HCT116 (cell line): ENCODE measurements at regions not wholly inside any gene's neighbourhood (a gene's known extent, or its start where the extent isn't known, plus 50 kb on each side); places are given as distances from the start of the nearest gene placed in this dataset.

ENCODE experiments used
- ATF3 ChIP-seq: IDR thresholded peaks from 2 replicates; pipeline ENCODE4 v1.6.1; 2012
- CTCF ChIP-seq, 3 experiments: fragments of 200-600 bp in 1 of 3; sonication (generic) in 1 of 3; IDR thresholded peaks in 2 of 3; conservative IDR thresholded peaks in 1 of 3; 2 replicates each; pipeline ENCODE4 v1.5.1; 2012 to 2017; ENCODE audit warnings: low read depth in 2 of 3, low read length in 2 of 3, antibody characterized with exemption in 1 of 3, borderline replicate concordance in 1 of 3, control low read depth in 1 of 3, mild to moderate bottlenecking in 1 of 3, mixed read lengths in 1 of 3, mixed run types in 1 of 3, moderate library complexity in 1 of 3; ENCODE audit not compliant: insufficient read depth in 1 of 3
- EGR1 ChIP-seq: IDR thresholded peaks from 2 replicates; pipeline ENCODE4 v1.6.1; 2012; ENCODE audit warnings: low read depth
- ELF1 ChIP-seq: IDR thresholded peaks from 2 replicates; pipeline ENCODE4 v1.6.1; 2012; ENCODE audit warnings: low read depth, borderline replicate concordance
- EZH2 ChIP-seq: fragments of 200-600 bp; sonication (generic); IDR thresholded peaks from 2 replicates; pipeline ENCODE4 v1.6.1; 2017; ENCODE audit warnings: antibody characterized with exemption, mixed run types
- FOSL1 ChIP-seq: IDR thresholded peaks from 2 replicates; pipeline ENCODE4 v1.6.1; 2012; ENCODE audit warnings: low read depth
- MAX ChIP-seq: IDR thresholded peaks from 2 replicates; pipeline ENCODE4 v1.6.1; 2012
- POLR2A ChIP-seq: IDR thresholded peaks from 2 replicates; pipeline ENCODE4 v1.7.0; 2011; ENCODE audit warnings: borderline replicate concordance; ENCODE audit not compliant: insufficient read depth, insufficient read length; ENCODE audit errors: extremely low read depth
- POLR2AphosphoS5 ChIP-seq: IDR thresholded peaks from 2 replicates; pipeline ENCODE4 v1.6.1; 2011; ENCODE audit warnings: mild to moderate bottlenecking, low read depth, low read length, moderate library complexity
- SIN3A ChIP-seq: IDR thresholded peaks from 2 replicates; pipeline ENCODE4 v1.6.1; 2012; ENCODE audit warnings: low read depth
- TCF7L2 ChIP-seq: IDR thresholded peaks from 2 replicates; pipeline ENCODE4 v1.7.0; 2011; ENCODE audit warnings: borderline replicate concordance, inconsistent platforms; ENCODE audit not compliant: insufficient read depth, insufficient read length; ENCODE audit errors: extremely low read depth
- YY1 ChIP-seq: IDR thresholded peaks from 2 replicates; pipeline ENCODE4 v1.6.1; 2011; ENCODE audit warnings: low read length, low read depth, moderate library complexity, mild to moderate bottlenecking; ENCODE audit not compliant: insufficient replicate concordance; ENCODE audit errors: extremely low read depth

- no peak for TF ChIP-seq CTCF (IDR thresholded peaks at IDR 0.05 in 2 of 3, conservative IDR thresholded peaks at IDR 0.05 in 1 of 3; ENCODE audit: borderline replicate concordance in 1 of 3, insufficient read depth in 1 of 3, low read depth in 2 of 3, low read length in 2 of 3)
- TF ChIP-seq FOSL1: no peak
- no peak for TF ChIP-seq POLR2AphosphoS5
- TF ChIP-seq POLR2A: no peak
- no peak for TF ChIP-seq MAX
- TF ChIP-seq ELF1: no peak
- TF ChIP-seq SIN3A: no peak
- no peak for TF ChIP-seq ATF3
- no peak for TF ChIP-seq YY1
- TF ChIP-seq EGR1: no peak
- TF ChIP-seq TCF7L2: no peak
- TF ChIP-seq EZH2: no peak
Observed at GRCh38 chr13:54953786-54954185, 1925.2 kb downstream of the OLFM4 start.
